PC-9 (cell line): ENCODE measurements at regions not wholly inside any gene's neighbourhood (a gene's known extent, or its start where the extent isn't known, plus 50 kb on each side); places are given as distances from the start of the nearest gene placed in this dataset.

Experiments used
- BruUV-seq: library from RNA; stranded (reverse); fragments of 400-500 nt; replicated peaks from 2 replicates; lab custom pipeline; 2021; lab: Mats Ljungman, UMichigan
- CTCF ChIA-PET: fragments of 300-600 bp; sonication (Branson Sonifier 250); formaldehyde crosslinking; loops from one replicate; lab custom pipeline; 2022; ENCODE audit warnings: antibody characterized with exemption; lab: Charles Lee
- POLR2A ChIA-PET: fragments of 300-600 bp; sonication (Branson Sonifier 250); formaldehyde crosslinking; loops from one replicate; lab custom pipeline; 2022; ENCODE audit warnings: antibody characterized with exemption; ENCODE audit not compliant: unreplicated experiment; lab: Charles Lee
- DNase-seq, 2 experiments: peaks; one replicate each; pipeline versions ENCODE4 v3.0.0 to v3.0.0-alpha.2; 2015 to 2022; ENCODE audit warnings: mixed read lengths in 1 of 2
- H2AFZ ChIP-seq: fragments of 200-600 bp; sonication (generic); 2 replicates; pipeline ENCODE4 v1.8.1; 2017; ENCODE audit warnings: antibody characterized with exemption
- H3F3A ChIP-seq: fragments of 200-600 bp; sonication (generic); 2 replicates; pipeline ENCODE4 v1.8.1; 2017; ENCODE audit warnings: antibody characterized with exemption, mild to moderate bottlenecking, low read depth; ENCODE audit not compliant: insufficient read depth
- H3K27ac ChIP-seq: fragments of 200-600 bp; sonication (generic); 2 replicates; pipeline ENCODE4 v1.6.1; 2016; ENCODE audit warnings: mixed run types
- H3K27me3 ChIP-seq: fragments of 200-600 bp; sonication (generic); 2 replicates; pipeline ENCODE4 v1.6.1; 2016; ENCODE audit warnings: low read depth, mixed run types; ENCODE audit not compliant: insufficient read depth
- H3K36me3 ChIP-seq: fragments of 200-600 bp; sonication (generic); 2 replicates; pipeline ENCODE4 v1.6.1; 2016; ENCODE audit warnings: low read depth, mixed run types
- H3K4me1 ChIP-seq: fragments of 200-600 bp; sonication (generic); replicated peaks from 2 replicates; pipeline ENCODE4 v1.6.1; 2016; ENCODE audit warnings: mixed run types; ENCODE audit not compliant: insufficient read depth
- H3K4me2 ChIP-seq: fragments of 200-600 bp; sonication (generic); 2 replicates; pipeline ENCODE4 v1.6.1; 2017; ENCODE audit warnings: mixed run types
- H3K4me3 ChIP-seq: fragments of 200-600 bp; sonication (generic); 2 replicates; pipeline ENCODE4 v1.6.1; 2016; ENCODE audit warnings: mixed run types
- H3K79me2 ChIP-seq: fragments of 200-600 bp; sonication (generic); 2 replicates; pipeline ENCODE4 v1.6.1; 2017; ENCODE audit warnings: low read depth, mixed run types
- H3K9me2 ChIP-seq: fragments of 200-600 bp; sonication (generic); 2 replicates; pipeline ENCODE4 v1.8.1; 2017; ENCODE audit warnings: mild to moderate bottlenecking; ENCODE audit not compliant: insufficient read depth
- H3K9me3 ChIP-seq: fragments of 200-600 bp; sonication (generic); 2 replicates; pipeline ENCODE4 v1.8.1; 2016; ENCODE audit warnings: low read depth; ENCODE audit not compliant: insufficient read depth
- H4K20me1 ChIP-seq: fragments of 200-600 bp; sonication (generic); 2 replicates; pipeline ENCODE4 v1.8.1; 2017; ENCODE audit not compliant: insufficient read depth
- EZH2 ChIP-seq: fragments of 200-600 bp; sonication (generic); IDR thresholded peaks from 2 replicates; pipeline ENCODE4 v1.8.0; 2017; ENCODE audit warnings: antibody characterized with exemption, low read depth
- intact Hi-C: fragments of 100-400 bp; cut with micrococcal nuclease; formaldehyde crosslinking; loops from one replicate; pipeline ENCODE4 v1.10.0; 2022; ENCODE audit not compliant: unreplicated experiment
- TF ChIP-seq, protein P1 (sequence below): fragments of 200-600 bp; sonication (generic); conservative IDR thresholded peaks from 2 replicates; pipeline ENCODE4 v1.6.1; 2017; ENCODE audit warnings: mixed run types, antibody characterized with exemption, mild to moderate bottlenecking, moderate library complexity

DNA sequence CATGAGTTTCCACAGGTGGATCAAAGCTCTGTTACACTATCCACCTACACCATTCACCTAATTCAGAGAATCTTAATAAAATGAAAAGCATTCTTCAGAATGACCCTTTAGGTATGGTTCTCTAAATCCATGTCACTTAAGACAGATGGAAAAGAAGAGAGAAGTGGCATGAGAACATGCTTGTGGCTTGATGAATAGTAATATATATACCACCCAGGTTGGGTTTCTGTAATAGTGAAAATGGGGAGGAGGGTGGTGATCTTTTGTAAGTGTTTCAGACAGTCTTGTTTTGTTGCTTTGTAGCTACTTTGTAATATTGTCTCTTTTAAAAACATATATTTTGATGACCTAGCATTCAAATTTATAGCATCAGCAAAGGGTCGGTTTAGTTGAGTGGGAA lies 469.8 kb downstream of the USP25 start:
- Histone ChIP-seq H3K27ac (no peak overlapping the region), H3K4me3 (no peak overlapping the region), H3K4me1 (no peaks in the 10 kb centered on the region), H2AFZ (no peak overlapping the region), H3K9me2 (no peaks in the 10 kb centered on the region), H3K27me3 (no peaks in the 10 kb centered on the region), H3K9me3 (no peaks in the 10 kb centered on the region; the same call in 1 of the 2 replicates), H3K4me2 (no peak overlapping the region), H3K36me3 (no peaks in the 10 kb centered on the region), H4K20me1 (no peaks in the 10 kb centered on the region), H3K79me2 (no peaks in the 10 kb centered on the region), H3F3A (no peaks in the 10 kb centered on the region)
- no TSS peak for BruUV-seq
- intact Hi-C loops, result no loop called here
- ChIA-PET CTCF (no interaction called here), POLR2A (no interaction called here)
- DNase-seq, result no peak
- TF ChIP-seq EZH2, result no peak
- TF ChIP-seq, protein P1, sequence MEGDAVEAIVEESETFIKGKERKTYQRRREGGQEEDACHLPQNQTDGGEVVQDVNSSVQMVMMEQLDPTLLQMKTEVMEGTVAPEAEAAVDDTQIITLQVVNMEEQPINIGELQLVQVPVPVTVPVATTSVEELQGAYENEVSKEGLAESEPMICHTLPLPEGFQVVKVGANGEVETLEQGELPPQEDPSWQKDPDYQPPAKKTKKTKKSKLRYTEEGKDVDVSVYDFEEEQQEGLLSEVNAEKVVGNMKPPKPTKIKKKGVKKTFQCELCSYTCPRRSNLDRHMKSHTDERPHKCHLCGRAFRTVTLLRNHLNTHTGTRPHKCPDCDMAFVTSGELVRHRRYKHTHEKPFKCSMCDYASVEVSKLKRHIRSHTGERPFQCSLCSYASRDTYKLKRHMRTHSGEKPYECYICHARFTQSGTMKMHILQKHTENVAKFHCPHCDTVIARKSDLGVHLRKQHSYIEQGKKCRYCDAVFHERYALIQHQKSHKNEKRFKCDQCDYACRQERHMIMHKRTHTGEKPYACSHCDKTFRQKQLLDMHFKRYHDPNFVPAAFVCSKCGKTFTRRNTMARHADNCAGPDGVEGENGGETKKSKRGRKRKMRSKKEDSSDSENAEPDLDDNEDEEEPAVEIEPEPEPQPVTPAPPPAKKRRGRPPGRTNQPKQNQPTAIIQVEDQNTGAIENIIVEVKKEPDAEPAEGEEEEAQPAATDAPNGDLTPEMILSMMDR, result no peak

DNA sequence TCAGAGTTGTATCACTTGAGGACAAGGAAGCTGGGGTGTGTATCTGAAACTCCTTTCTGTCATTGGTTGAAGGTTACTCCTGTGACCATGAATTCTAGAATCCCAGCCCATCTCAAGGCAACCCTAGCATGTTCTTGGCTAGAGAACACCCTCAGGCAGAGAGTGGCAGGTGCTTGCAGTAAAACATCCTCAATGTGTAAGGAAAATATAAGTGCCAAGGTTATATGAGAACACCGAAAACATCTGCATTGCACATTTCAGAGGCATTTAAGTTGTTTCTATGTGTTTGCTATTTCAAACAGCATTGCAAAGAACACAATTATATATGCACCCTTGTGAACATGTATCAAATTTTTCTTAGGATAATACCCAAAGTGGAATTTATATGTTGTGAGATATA lies 471.9 kb downstream of the USP25 start:
- H3K9me3 ChIP-seq, result no peaks in the 10 kb centered on the region; the same call in 1 of the 2 replicates
- CTCF ChIA-PET, result no interaction called here
- no peaks in the 10 kb centered on the region for H3K4me1 ChIP-seq
- intact Hi-C loops, result no loop called here
- no peaks in the 10 kb centered on the region for H3K27me3 ChIP-seq
- no peaks in the 10 kb centered on the region for H4K20me1 ChIP-seq
- H3F3A ChIP-seq, result no peaks in the 10 kb centered on the region
- H3K79me2 ChIP-seq, result no peaks in the 10 kb centered on the region
- no peak for DNase-seq
- TF ChIP-seq, protein P1, result no peak
- no peak for TF ChIP-seq EZH2
- no peak overlapping the region for H3K4me3 ChIP-seq
- H3K9me2 ChIP-seq, result no peaks in the 10 kb centered on the region
- no TSS peak for BruUV-seq
- no peaks in the 10 kb centered on the region for H3K36me3 ChIP-seq
- H3K27ac ChIP-seq, result no peak overlapping the region
- POLR2A ChIA-PET, result no interaction called here
- no peak overlapping the region for H3K4me2 ChIP-seq
- H2AFZ ChIP-seq, result no peak overlapping the region

DNA sequence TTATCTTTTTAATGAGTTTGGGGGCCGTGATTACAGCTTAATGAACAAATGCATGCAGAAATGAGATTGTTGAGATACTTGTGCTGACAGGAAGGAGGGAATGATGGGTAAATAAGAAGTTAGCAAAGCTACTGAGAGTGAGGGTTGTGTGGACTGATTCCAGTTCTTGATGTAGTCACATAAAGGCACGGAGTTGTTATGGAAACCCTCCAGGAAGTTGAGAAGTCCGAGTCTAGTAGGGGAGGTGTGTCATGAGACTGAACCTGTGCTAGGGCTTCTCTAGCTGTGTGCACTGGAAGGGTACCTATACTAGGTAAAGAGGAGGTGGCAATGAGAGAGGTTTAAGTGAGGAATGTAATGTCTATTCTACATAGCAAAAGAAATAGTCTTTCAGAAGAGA lies 475.7 kb downstream of the USP25 start:
- Histone ChIP-seq H3K27ac (no peak overlapping the region), H3K36me3 (no peaks in the 10 kb centered on the region), H2AFZ (no peak overlapping the region), H3K79me2 (no peaks in the 10 kb centered on the region), H3K27me3 (no peaks in the 10 kb centered on the region), H3F3A (no peaks in the 10 kb centered on the region), H3K9me2 (no peaks in the 10 kb centered on the region), H3K4me3 (no peak overlapping the region), H3K4me2 (no peak overlapping the region), H3K4me1 (no peaks in the 10 kb centered on the region), H3K9me3 (no peaks in the 10 kb centered on the region), H4K20me1 (no peaks in the 10 kb centered on the region)
- BruUV-seq, result no TSS peak
- ChIA-PET POLR2A (interaction anchor here (0.7 kb wide), 1 partner anchor 92 kb away, joined by 6 read pairs; no protein-coding TSS in a partner anchor), CTCF (no interaction called here)
- no peak for TF ChIP-seq EZH2
- TF ChIP-seq, protein P1, result no peak
- intact Hi-C loops, result no loop called here
- no peak for DNase-seq
